Motor neuron (in vitro differentiated cells): ENCODE measurements at regions not wholly inside any gene's neighbourhood (a gene's known extent, or its start where the extent isn't known, plus 50 kb on each side); places are given as distances from the start of the nearest gene placed in this dataset.
"Not testable (repeated sequence)": the region's sequence is repeated elsewhere in the genome, so short reads cannot be mapped to it uniquely, and the experiment has no call there.

Experiments
- ATAC-seq, 8 experiments: fragments of 200-7000 bp; cut with Tn5 transposase; replicated peaks in 6 of 8; 2 replicates each; pipeline ENCODE4 v1.8.0; 2021; ENCODE audit warnings: mild to moderate bottlenecking in 8 of 8, moderate library complexity in 8 of 8
- H3K27ac ChIP-seq, 2 donors: fragments of 250-450 bp; sonication (Bioruptor Pico); 2 replicates each; pipeline ENCODE4 v1.9.0; 2021; ENCODE audit warnings: antibody characterized with exemption in 2 of 2, mild to moderate bottlenecking in 2 of 2, moderate library complexity in 1 of 2
- H3K4me1 ChIP-seq, 2 donors: fragments of 250-450 bp; sonication (Bioruptor Pico); replicated peaks in 1 of 2; 2 replicates each; pipeline ENCODE4 v1.6.1; 2021; ENCODE audit warnings: antibody characterized with exemption in 2 of 2, mild to moderate bottlenecking in 2 of 2, moderate library complexity in 1 of 2
- H3K4me3 ChIP-seq, 5 donors: fragments of 250-450 bp; sonication (Bioruptor Pico); 2 replicates each; pipeline ENCODE4 v1.9.0; 2021; ENCODE audit warnings: antibody characterized with exemption in 5 of 5, mild to moderate bottlenecking in 5 of 5, moderate library complexity in 4 of 5
- WGBS, 10 experiments: fragments of 450-650 bp; shearing (Covaris generic); methylation state at CpG; one replicate each; pipeline ENCODE4 v1.0.0; 2022; 5-methylcytosine and 5-hydroxymethylcytosine counted together
- in situ Hi-C, 9 experiments: fragments of 400-800 bp; cut with MboI; loops; one replicate each; pipeline ENCODE4 v1.15.0; 2021; ENCODE audit warnings: low sequenced_read_pairs in 9 of 9, low pct_unique_long_range_greater_than_20kb in 2 of 9; ENCODE audit not compliant: unreplicated experiment in 9 of 9

DNA sequence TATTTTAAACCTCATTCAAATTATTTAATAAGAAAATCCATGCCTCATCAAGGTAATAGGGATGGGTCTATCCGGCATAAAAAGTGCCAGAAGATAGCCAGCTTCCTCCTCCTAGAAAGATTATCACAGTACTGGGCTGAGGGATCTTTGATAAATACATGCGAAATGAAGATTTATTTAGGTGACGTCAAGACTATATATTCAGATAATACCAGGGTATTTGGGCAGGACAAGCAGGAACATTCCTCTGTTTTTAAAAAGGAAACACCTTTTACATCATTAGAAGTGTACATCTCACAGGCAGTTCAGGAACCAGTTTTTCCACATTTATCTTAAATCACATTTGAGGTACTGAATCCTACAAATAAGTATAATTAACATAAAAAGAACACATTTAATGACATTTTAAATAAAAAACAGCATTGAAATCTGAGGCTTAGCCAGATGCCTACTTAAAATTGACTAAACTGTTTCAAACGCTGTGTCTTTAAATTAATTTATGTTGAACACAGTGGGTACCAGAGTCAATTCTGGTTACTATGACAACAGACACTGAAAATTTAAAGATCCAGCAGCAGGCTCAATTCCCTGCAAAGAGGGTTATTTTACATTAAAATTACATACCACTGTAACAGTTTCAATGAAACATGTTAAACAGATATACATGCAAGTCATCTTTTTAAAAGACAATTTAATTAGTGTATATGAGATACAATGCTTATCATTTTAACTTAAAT is 124.7 kb upstream of the SLCO6A1 start:
- peaks cover 11 to 37% of the 10 kb centered on the region in 2 donors for H3K4me1 ChIP-seq
- 13 to 89% (median 61%) methylated on average over 1 to 4 of the region's 4 CpGs; no CpG with 5 or more reads in 1 of the 10 experiments for WGBS, 10 experiments
- in situ Hi-C loops, result no loop called here
- peak overlapping the region in 1 of 2 donors; percentile 15 for H3K27ac ChIP-seq
- no peak overlapping the region for H3K4me3 ChIP-seq
- ATAC-seq, result peak in 3 of 8 experiments; percentile 31 to 64 (median 46)

DNA sequence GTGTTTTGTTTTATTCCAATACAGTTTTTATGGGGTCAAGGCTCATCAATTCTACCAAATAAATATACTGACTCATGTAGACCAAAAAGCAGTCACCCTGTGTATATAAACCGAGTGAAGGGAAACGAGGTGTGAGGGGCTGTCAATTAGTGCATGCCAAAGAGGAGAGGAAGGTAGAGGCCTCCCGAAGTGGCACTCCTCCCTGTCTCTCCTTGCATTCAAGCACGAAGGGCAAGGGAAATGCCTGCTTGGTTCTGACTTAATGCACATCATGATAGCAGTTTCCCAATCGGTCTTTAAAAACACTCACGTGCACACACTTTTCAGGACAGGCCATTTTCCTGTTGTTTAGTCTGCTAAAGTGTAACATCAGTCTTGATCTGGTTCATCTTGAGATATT is 125.6 kb upstream of the SLCO6A1 start:
- H3K4me1 ChIP-seq, result peaks cover 11 to 37% of the 10 kb centered on the region in 2 donors
- 26 to 100% (median 59%) methylated on average over 2 to 6 of the region's 6 CpGs; no CpG with 5 or more reads in 1 of the 10 experiments for WGBS, 10 experiments
- ATAC-seq, result peak in 1 of 8 experiments; percentile 11
- H3K4me3 ChIP-seq, result no peak overlapping the region
- no peak overlapping the region for H3K27ac ChIP-seq
- in situ Hi-C loops, result no loop called here

DNA sequence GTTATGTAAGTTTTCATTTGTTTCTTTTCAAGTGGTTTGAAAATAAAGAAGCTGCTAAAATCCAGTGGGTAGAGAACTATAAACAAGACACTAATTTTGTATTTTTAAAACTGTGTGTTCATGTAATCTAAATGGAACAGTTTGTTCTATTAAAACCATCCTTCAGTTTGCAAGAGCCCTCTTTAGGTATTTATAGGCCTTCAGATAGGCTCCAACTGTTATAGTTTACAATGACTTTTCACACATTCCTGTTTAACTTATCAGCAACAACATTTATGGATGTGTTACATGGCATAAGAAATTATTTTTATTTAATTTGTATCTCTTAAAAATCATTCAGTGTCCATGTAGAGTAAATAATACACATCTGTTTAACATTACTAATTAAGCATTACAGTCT is 126.7 kb upstream of the SLCO6A1 start:
- Histone ChIP-seq H3K27ac (no peak overlapping the region), H3K4me1 (peaks cover 11 to 37% of the 10 kb centered on the region in 2 donors), H3K4me3 (no peak overlapping the region)
- in situ Hi-C loops, result no loop called here
- no peak for ATAC-seq

DNA sequence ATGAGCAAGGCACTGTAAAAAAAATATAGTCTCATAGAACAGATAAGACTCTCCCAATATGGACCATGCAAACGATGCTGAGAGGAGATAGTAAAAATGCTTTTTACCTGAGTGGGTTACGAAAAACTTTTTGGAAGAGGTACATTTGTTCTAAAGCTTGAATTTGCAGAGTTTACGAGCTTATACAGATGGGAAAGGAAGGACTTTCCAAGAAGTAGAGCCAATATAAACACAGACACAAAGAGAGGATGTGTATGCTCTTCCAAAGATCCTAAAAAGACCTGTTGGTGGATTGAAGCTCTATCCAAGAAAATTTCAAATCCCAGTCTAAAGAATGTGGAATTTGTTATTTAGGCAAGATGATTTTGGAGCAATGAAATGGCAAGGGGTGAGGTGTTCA is 127.1 kb upstream of the SLCO6A1 start:
- in situ Hi-C loops, result no loop called here
- ATAC-seq, result no peak
- Histone ChIP-seq H3K4me1 (peaks cover 11 to 37% of the 10 kb centered on the region in 2 donors), H3K4me3 (no peak overlapping the region), H3K27ac (no peak overlapping the region)
- WGBS, 10 experiments, result 29 to 100% (median 90%) methylated on average over 1 to 3 of the region's 3 CpGs

DNA sequence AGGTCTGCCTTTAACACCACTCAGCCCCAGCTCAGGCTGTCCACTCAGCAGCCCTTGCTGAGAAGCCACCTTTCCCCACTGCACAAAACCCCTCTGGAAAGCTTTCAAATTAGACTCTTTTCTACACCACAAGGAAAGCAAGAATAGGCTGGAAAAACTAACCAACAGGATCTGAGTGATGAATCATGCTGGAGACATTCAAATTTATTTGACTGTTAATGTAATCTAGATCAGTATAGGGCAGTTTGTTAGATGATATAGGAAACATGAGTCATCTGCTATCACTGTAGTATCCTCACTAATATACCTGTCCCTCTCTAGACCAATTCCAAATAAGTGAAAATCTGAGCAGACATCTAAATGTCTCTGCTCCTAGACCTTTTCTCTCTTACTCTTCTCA is 127.8 kb upstream of the PAM start:
- in situ Hi-C loops, result no loop called here
- Histone ChIP-seq H3K4me3 (no peak overlapping the region), H3K27ac (no peak overlapping the region), H3K4me1 (peaks cover 11 to 29% of the 10 kb centered on the region in 2 donors)
- ATAC-seq, result peak in 5 of 8 experiments; percentile 75 to 85 (median 81)

DNA sequence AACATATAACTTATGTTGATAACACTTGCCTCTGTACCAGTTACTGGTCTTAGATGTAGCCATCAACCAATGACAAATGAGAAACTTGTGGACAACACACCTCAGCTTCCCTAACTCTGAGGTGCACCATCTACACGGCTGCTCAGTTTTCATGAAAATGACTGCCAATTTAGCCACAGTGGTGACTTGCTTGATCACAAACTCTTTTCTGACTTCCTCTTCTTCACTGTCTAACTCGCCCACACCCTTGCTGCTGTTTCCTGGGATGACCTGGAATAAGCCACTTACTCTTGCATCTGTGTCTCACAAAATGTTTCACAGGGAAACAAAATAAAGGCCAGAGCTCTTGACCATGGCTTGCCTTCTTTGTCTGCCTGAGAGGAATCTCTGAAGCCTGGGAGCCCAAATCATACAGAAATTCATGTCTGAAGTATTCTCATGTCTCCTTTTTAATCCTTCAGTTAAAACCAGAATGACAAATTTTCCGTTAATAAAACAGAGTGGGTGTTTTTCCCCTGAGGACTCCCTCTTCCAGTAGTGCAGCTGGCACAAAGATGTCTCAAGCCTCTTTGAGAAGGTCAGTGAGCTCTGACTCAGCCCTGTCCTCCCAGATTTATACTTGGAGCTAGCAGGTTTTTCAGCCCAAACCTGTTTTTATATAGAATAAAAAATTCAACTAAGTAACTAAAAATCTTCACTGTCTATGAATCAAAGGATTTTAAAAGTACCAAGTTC is 126.5 kb upstream of the PAM start:
- in situ Hi-C loops, result no loop called here

DNA sequence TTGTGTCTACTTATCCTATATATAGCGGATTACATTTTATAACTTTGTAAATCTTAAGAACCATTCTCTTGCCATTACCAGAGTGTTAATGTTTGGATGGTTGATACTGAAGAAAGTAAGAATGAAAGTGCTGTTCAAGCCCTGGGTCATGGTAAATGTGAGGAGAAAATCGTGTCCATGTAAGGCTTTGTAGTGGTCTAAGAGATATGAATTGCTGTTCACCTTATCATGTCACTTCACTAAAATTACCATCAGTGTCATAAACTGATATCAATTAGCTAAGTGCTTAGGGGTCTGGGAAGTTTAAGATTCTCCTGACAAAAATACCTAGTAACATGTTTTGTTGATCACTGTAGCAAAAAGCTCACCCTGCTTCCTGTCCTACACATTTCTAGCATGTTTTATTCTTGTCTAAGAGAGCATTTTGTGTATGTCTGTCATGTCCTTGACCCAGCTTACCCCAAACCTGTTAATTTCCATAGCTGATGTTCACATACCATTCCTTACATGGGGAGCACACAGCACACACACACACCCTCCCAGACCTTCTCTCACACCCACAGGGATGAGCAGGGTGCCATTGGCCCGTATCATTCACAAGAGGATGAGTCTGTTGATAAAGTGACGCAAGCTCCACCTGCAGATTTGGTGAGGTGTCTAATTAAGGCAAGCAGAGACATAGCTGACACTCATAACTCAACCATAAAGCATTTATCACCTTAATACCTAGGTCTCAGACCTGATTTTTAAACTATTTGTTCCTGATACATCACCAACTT is 125.1 kb upstream of the PAM start:
- Histone ChIP-seq H3K4me3 (no peak overlapping the region), H3K4me1 (peaks cover 0 to 2% of the 10 kb centered on the region in 2 donors), H3K27ac (no peak overlapping the region)
- ATAC-seq, result no peak
- 75 to 100% (median 86%) methylated on average over 1 to 4 of the region's 4 CpGs; no CpG with 5 or more reads in 1 of the 10 experiments for WGBS, 10 experiments
- in situ Hi-C loops, result no loop called here

More for the DNA sequence above, 126.5 kb upstream of the PAM start:
- no peak overlapping the region for H3K27ac ChIP-seq
- peaks cover 5 to 16% of the 10 kb centered on the region in 2 donors for H3K4me1 ChIP-seq
- ATAC-seq, result peak in 7 of 8 experiments; percentile 35 to 82 (median 54)
- 0 to 89% (median 14%) methylated on average over 1 to 3 of the region's 3 CpGs; no CpG with 5 or more reads in 3 of the 10 experiments for WGBS, 10 experiments
- no peak overlapping the region for H3K4me3 ChIP-seq

DNA sequence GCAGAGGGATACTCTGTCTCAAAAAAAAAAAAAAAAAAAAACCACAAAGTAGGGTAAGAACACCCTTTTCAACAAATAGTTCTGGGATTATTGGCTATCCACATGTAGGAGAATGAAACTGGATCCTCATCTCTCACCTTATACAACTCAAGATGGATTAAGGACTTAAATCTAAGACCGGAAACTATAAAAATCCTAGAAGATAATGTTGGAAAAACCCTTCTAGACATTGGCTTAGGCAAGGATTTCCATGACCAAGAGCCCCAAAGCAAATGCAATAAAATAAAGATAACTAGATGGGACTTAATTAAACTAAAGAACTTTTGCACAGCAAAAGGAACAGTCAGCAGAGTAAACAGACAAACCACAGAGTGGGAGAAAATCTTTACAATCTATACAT is 119.7 kb upstream of the PAM start:
- H3K27ac ChIP-seq, H3K4me3 ChIP-seq, ATAC-seq, in situ Hi-C loops, H3K4me1 ChIP-seq: not testable (repeated sequence)
- WGBS, 10 experiments, result 13 to 100% (median 92%) methylated on average over 1 of the region's 1 CpG; no CpG with 5 or more reads in 1 of the 10 experiments

DNA sequence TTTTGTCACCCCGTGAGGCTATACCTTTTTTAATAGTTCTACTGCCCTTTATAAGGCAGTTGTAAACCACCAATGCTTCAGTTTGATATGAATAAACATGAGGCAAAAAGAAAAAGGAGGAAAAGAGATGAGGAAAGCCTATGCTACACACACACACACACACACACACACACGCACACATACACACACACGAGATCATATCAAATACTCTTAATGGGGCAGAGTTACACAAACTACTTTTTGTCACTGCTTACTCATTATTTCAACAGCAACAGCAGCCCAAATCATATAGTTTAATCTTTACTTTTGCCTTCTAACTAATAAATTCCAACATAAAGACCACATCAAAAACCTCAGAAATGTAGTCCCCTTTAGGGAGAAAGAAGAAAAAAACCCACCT is 116.8 kb upstream of the PAM start:
- no peaks in the 10 kb centered on the region for H3K4me1 ChIP-seq
- WGBS, 10 experiments, result 0 to 100% (median 69%) methylated on average over 1 to 3 of the region's 3 CpGs
- no peak for ATAC-seq
- H3K4me3 ChIP-seq, result no peak overlapping the region
- in situ Hi-C loops, result no loop called here
- H3K27ac ChIP-seq, result no peak overlapping the region

DNA sequence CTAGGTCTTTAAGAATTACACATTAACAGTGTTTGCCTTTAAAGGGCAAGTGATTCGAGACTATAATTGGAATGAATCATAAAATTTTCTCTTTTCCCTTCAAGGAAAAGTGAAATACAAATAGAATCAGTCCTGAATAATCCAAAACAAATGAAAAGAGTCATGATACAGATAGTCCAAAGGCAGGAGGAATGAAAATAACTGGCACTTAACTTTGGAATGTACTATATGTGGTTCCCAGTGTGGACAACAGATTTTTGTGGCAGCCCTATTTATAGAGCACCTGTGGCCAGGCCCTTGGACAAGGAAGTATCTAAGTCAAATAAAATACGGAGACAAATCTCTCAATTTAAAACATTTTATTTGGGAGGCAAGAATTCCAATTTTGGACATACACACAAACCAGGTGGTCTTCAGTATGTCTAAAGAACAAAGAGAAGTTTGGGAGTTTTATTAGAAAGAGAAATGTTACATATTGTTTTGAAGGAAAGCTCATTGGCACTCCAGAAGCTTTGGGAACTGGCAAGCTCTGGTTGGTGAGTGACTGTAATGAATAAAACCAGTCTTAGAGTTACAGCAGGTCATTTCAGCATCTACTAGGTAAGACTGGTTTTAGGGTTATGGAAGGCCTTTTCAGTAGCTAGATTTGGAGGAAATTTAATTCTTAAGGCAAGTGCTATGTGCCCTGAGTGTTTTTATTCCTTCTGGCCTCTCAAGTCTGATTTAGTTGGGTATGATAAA is 116.0 kb upstream of the PAM start:
- WGBS, 10 experiments, result 11 to 94% (median 67%) methylated on average over 1 to 2 of the region's 2 CpGs
- in situ Hi-C loops, result no loop called here
- no peak for ATAC-seq
- Histone ChIP-seq H3K27ac (no peak overlapping the region), H3K4me1 (no peaks in the 10 kb centered on the region), H3K4me3 (no peak overlapping the region)

DNA sequence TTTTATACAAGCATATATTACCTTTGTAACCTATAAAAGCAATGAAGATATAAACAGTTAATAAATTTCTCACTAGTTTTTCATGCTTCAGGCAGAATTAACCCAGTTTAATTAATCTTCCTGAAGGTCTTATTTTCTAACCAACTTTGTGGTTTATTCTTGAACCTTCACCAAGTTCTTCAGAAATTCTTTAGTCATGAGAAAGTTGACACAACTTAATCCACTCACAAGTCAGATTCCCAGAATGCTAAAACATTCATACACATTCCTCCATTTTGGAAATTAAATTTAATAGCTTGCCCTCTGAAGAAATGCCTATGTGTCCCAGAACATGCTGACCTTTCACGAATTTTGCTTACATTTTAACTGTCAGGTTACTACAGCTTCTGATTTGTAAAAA is 105.4 kb upstream of the PAM start:
- WGBS, 10 experiments, result 0 to 80% (median 50%) methylated on average over 1 of the region's 1 CpG; no CpG with 5 or more reads in 3 of the 10 experiments
- H3K27ac ChIP-seq, result no peak overlapping the region
- H3K4me3 ChIP-seq, result no peak overlapping the region
- in situ Hi-C loops, result no loop called here
- ATAC-seq, result no peak
- no peaks in the 10 kb centered on the region for H3K4me1 ChIP-seq

DNA sequence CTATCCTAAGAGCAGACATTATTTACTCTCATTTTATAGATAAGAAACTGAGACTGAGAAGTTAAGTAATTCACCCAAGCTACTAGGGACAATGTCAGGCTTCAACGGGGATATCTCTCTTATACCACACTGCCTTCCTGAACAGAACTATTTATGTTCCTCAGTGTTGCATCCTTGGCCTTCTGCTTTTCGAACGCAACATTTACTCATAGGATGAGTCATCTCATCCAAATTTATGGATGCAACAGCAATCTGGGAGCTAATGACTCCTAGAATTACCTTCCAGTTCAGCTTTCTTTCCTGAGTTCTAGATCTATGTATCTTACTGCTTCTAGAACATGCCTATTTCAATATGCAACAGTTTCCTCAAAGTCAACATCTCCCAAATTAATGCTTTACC is 103.6 kb upstream of the PAM start:
- ATAC-seq, result no peak
- H3K27ac ChIP-seq, result no peak overlapping the region
- 31 to 90% (median 68%) methylated on average over 2 to 3 of the region's 3 CpGs; no CpG with 5 or more reads in 2 of the 10 experiments for WGBS, 10 experiments
- no peaks in the 10 kb centered on the region for H3K4me1 ChIP-seq
- H3K4me3 ChIP-seq, result no peak overlapping the region
- in situ Hi-C loops, result no loop called here
